Stomach (tissue), 4 donors: ENCODE measurements at regions not wholly inside any gene's neighbourhood (a gene's known extent, or its start where the extent isn't known, plus 50 kb on each side); places are given as distances from the start of the nearest gene placed in this dataset.

Source experiments
- POLR2A ChIP-seq, 4 donors: fragments of 450-650 bp; IDR thresholded peaks; one replicate each; pipeline ENCODE4 v1.6.1; 2016; ENCODE audit warnings: antibody characterized with exemption in 4 of 4, control low read depth in 2 of 4, mild to moderate bottlenecking in 1 of 4, moderate library complexity in 1 of 4
- POLR2AphosphoS5 ChIP-seq, 3 donors: sonication (generic); formaldehyde crosslinking; IDR thresholded peaks; one replicate each; pipeline ENCODE4 v1.6.1; 2016; ENCODE audit warnings: antibody characterized with exemption in 3 of 3
- TF ChIP-seq, protein P1 (sequence below), 7 experiments: fragments of 450-650 bp in 4 of 7; fragments of 200-600 bp in 3 of 7; sonication (generic) in 3 of 7; IDR thresholded peaks; one replicate each; pipeline ENCODE4 v1.5.1; 2016 to 2019; ENCODE audit warnings: antibody characterized with exemption in 7 of 7, control low read depth in 2 of 7, mild to moderate bottlenecking in 1 of 7

DNA sequence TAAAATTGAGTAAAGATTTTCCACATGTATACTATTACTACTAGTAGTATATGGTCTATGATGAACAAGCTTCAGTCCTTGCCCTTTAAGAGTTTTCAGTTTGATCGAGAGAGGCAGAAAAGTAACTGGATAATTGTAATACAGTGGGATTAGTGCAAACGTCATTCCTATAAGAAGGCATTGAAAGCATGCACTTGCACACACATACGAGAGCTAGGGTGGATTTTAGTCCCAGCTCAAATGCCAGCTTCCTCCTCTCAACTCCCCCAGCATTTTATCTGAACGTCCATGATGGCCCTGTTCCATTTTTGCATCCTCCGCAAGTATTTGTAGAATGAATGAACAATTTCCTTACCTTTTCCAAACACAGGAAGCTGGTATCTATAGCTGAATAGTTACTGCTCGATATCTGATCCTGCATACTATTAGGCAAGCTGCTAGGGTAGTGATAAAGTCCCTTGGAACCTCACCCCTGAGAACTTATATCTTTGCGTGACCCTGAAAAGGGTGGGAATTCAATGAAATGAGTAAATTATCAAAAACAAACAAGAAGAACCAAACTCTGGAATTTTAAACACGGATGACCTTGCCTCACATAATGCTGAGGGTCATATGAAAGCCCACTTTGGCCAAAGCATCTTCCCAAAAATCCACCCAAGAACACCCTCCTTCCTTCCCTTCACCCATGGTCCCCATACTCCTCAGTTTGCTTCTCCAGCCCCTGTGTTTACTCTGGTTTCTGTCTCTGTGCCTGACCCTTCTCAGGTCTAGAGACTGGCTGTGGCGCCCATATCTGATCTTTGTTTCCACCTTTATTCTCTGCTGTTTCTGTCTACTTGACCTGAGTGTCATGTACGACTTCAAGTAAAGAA is 60.5 kb downstream of the TMEM100 start:
- TF ChIP-seq POLR2A (IDR thresholded peaks at IDR 0.05) (no peak), POLR2AphosphoS5 (IDR thresholded peaks at IDR 0.05) (no peak)
- TF ChIP-seq, protein P1, sequence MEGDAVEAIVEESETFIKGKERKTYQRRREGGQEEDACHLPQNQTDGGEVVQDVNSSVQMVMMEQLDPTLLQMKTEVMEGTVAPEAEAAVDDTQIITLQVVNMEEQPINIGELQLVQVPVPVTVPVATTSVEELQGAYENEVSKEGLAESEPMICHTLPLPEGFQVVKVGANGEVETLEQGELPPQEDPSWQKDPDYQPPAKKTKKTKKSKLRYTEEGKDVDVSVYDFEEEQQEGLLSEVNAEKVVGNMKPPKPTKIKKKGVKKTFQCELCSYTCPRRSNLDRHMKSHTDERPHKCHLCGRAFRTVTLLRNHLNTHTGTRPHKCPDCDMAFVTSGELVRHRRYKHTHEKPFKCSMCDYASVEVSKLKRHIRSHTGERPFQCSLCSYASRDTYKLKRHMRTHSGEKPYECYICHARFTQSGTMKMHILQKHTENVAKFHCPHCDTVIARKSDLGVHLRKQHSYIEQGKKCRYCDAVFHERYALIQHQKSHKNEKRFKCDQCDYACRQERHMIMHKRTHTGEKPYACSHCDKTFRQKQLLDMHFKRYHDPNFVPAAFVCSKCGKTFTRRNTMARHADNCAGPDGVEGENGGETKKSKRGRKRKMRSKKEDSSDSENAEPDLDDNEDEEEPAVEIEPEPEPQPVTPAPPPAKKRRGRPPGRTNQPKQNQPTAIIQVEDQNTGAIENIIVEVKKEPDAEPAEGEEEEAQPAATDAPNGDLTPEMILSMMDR (IDR thresholded peaks at IDR 0.05): no peak
